ENCODE measurements at regions not wholly inside any gene's neighbourhood (a gene's known extent, or its start where the extent isn't known, plus 50 kb on each side); places are given as distances from the start of the nearest gene placed in this dataset.
A peak's percentile ranks its signal among the peaks of the same experiment; 100 is the strongest.
"Not testable (repeated sequence)": the region's sequence is repeated elsewhere in the genome, so short reads cannot be mapped to it uniquely, and the experiment has no call there.

DNA sequence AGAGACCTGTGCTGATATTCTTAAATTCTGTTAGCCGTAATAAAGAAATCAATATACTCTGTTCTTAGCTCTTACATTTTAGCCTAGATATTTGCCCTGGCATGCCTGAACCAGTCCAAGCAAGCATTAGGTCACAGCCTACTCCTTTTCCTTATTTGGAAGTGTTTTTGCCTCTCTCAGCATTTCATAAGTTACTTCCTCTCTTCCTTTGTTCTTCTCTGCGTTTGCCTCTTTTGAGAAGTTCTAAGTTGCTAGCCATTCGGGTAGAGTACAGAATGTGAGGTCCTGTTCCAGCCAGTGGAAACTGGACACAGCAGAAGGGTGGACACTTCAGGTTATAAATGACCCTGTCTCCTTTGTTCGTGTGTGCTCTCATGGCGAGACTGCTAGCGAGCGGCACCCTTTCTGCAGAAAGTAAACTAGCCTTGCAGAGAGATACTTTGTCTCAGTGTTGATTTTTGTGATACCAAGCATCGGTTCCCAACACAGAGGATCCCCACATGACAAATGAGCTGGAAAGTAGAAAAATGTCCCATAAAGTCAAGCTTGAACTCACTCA lies 75.0 kb upstream of the FAM153A start:
- not testable (repeated sequence) for DNase-seq (ENCODE audit: low read depth)

GRCh38 chr5:177856474-177856873 lies 73.8 kb upstream of the FAM153A start:
- not testable (repeated sequence) for DNase-seq (ENCODE audit: low read depth)

- DNase-seq (ENCODE audit: low read depth) = not testable (repeated sequence)
Measured at GRCh38 chr5:177847914-177848313, 65.2 kb upstream of the FAM153A start.

DNA sequence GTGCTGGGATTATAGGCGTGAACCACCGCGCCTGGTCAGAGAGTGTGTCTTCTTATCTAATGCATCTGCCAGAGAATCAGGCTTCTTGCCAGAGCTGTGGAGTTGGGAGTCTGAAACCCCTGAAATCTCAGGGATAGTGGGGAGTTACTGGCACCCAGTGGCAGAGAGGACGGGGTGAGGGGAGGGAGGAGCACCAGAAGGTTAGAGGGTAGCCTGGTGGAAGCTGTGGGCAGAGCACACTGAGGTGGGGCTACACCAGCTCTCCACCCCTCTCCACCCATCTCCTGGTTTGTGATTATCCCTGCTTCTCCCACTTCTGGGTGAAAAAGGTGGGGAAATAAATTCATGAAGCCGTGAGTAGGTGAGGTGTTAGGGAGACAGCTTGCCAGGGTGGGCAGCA lies 63.9 kb upstream of the FAM153A start:
- peak; percentile 1 for DNase-seq (ENCODE audit: low read depth)

DNA sequence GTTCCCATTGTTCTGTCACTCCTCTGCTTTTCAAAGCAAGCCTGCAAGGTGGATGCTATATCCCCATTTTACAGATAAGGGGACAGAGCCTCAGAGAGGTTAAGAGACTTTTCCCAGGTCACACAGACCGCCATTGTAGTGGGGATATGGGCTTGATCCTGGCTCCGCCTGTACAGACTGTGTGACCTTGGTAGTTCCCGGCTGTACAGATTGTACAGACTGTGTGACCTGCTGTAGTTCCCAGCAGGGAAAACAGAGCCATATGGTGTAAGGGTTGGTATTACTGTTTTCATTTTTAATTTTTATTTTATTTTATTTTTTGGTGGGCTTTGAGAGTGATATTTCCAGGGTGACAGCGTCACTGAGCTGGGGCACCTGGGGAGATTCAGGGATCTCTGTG lies 63.2 kb upstream of the FAM153A start:
- DNase-seq (ENCODE audit: low read depth) = not testable (repeated sequence)

- not testable (repeated sequence) for DNase-seq (ENCODE audit: low read depth)
Measured at GRCh38 chr5:177836191-177836590, 53.5 kb upstream of the FAM153A start.

All from amniotic epithelial cell (primary cell).